Heart left ventricle (tissue), 13 donors: ENCODE measurements at regions not wholly inside any gene's neighbourhood (a gene's known extent, or its start where the extent isn't known, plus 50 kb on each side); places are given as distances from the start of the nearest gene placed in this dataset.

Experiments
- CTCF ChIP-seq, 12 donors: fragments of 200-600 bp; sonication (generic) in 4 of 12; IDR thresholded peaks; one replicate each; pipeline versions ENCODE4 v1.5.0 to v1.8.0; 2018 to 2022; ENCODE audit warnings: antibody characterized with exemption in 12 of 12, mild to moderate bottlenecking in 5 of 12
- POLR2A ChIP-seq, 2 donors: fragments of 450-650 bp; IDR thresholded peaks; one replicate each; pipeline ENCODE4 v1.6.1; 2017; ENCODE audit warnings: antibody characterized with exemption in 2 of 2, mild to moderate bottlenecking in 2 of 2, moderate library complexity in 2 of 2
- donor health status: ischemic (EF 13 %, LVEDD 7.1; RV severe dilation, severe dysfunction).
- donor health status: DM: no; HTN: yes; CAD: no.
- donor health status: DM: no; HTN: no; CAD: no.
- donor health status: ischemic (EF 25% LVEDD 6.9; RV normal size, moderate dysfunction).
- donor health status: ischemic (EF 25% LVEDD 5.7; RV mildly dilated, moderate dysfunction).
- donor health status: ischemic (EF 35%, LVEDD 5.7; RV mildly dilated, moderate dysfunction).
- donor health status: nonischemic (EF 11% LVEDD 7.7; RV severe dilation, severe dysfunction).
- donor health status: DM: yes; HTN: yes; CAD: no.
- donor health status: PGD.
- donor health status: ischemic (EF 29% LVEDD 5.4; RV normal size, mild dysfunction).
- donor health status: nonischemic (EF 23%, LVEDD 6.1; RV moderate dilation, normal function).

- no peak for TF ChIP-seq CTCF (IDR thresholded peaks at IDR 0.05)
- TF ChIP-seq POLR2A (IDR thresholded peaks at IDR 0.05) = no peak
Measured at GRCh38 chr5:35362772-35363171, 132.5 kb upstream of the PRLR start.
